OCI-LY3 (cell line): ENCODE measurements at regions not wholly inside any gene's neighbourhood (a gene's known extent, or its start where the extent isn't known, plus 50 kb on each side); places are given as distances from the start of the nearest gene placed in this dataset.

Experiments
- EZH2phosphoT487 ChIP-seq: fragments of 200-600 bp; shearing (Covaris generic); IDR thresholded peaks from 2 replicates; pipeline ENCODE4 v1.6.1; 2018; ENCODE audit warnings: antibody characterized with exemption, mixed run types, low read depth
- TF ChIP-seq, protein P1 (sequence below): fragments of 200-600, 300-600 bp; sonication (generic); IDR thresholded peaks from 2 replicates; pipeline ENCODE4 v1.5.1; 2014; ENCODE audit warnings: antibody characterized with exemption, low read length, low read depth

DNA sequence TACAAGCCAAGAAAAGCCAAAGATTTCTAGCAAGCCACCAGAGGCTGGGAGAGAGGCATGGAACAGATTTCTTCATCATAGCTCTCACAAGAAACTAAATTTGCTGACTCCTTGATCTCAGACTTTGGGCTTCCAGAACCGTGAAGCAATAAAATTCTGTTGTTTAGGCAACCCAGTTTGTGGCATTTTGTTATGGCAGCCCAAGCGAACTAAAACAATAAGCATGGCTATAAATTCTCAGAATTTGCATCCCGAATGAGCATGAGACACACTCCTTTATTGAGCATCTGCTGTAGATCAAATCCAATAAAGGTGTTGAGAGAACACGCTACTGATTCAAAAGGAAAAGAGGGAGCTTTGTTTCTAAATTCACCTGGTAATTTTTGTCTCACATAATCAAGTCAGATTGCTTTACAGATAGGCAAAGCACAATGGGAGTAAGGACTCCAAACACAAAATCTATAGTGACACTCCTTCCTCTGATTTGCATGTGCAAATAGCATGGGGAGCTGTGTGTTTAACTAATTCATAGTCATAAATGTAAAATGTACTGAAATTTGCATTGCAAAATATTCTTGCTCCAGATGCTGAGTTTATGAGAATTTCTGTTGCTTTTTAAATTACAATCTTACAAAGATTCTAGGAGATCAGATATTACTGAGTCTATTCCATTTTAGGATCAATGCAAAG is 308.7 kb downstream of the MED10 start:
- TF ChIP-seq, protein P1, sequence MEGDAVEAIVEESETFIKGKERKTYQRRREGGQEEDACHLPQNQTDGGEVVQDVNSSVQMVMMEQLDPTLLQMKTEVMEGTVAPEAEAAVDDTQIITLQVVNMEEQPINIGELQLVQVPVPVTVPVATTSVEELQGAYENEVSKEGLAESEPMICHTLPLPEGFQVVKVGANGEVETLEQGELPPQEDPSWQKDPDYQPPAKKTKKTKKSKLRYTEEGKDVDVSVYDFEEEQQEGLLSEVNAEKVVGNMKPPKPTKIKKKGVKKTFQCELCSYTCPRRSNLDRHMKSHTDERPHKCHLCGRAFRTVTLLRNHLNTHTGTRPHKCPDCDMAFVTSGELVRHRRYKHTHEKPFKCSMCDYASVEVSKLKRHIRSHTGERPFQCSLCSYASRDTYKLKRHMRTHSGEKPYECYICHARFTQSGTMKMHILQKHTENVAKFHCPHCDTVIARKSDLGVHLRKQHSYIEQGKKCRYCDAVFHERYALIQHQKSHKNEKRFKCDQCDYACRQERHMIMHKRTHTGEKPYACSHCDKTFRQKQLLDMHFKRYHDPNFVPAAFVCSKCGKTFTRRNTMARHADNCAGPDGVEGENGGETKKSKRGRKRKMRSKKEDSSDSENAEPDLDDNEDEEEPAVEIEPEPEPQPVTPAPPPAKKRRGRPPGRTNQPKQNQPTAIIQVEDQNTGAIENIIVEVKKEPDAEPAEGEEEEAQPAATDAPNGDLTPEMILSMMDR = no peak
- TF ChIP-seq EZH2phosphoT487 = no peak
